Erythroblast (primary cell): ENCODE measurements at regions not wholly inside any gene's neighbourhood (a gene's known extent, or its start where the extent isn't known, plus 50 kb on each side); places are given as distances from the start of the nearest gene placed in this dataset.

ENCODE experiments used
- GATA1 ChIP-seq: IDR thresholded peaks from 2 replicates; pipeline ENCODE4 v1.6.1; 2011; ENCODE audit warnings: low read depth, mild to moderate bottlenecking, control low read depth, low read length, moderate library complexity
- POLR2A ChIP-seq: IDR thresholded peaks from 2 replicates; pipeline ENCODE4 v1.6.1; 2011; ENCODE audit warnings: mild to moderate bottlenecking, low read length

- TF ChIP-seq POLR2A: no peak
- no peak for TF ChIP-seq GATA1
Observed at GRCh38 chr7:125257617-125258016, 328.0 kb upstream of the POT1 start.
